ENCODE measurements at regions not wholly inside any gene's neighbourhood (a gene's known extent, or its start where the extent isn't known, plus 50 kb on each side); places are given as distances from the start of the nearest gene placed in this dataset.

- no peak overlapping the region for H3K4me2 ChIP-seq (ENCODE audit: low read depth, low read length)
- H4K8ac ChIP-seq (ENCODE audit: low read depth in 2 of 2, low read length in 2 of 2): no peak overlapping the region
- H3K14ac ChIP-seq (replicated peaks; ENCODE audit: low read depth, low read length): no peak overlapping the region
- H4K91ac ChIP-seq (ENCODE audit: insufficient read depth, low read depth, low read length): no peak overlapping the region
- no peak overlapping the region for H2AK5ac ChIP-seq (ENCODE audit: low read depth, low read length)
- H3K36me3 ChIP-seq (ENCODE audit: control insufficient read depth, insufficient read depth, low read length): no peaks in the 10 kb centered on the region
- H3K4ac ChIP-seq (ENCODE audit: low read depth, low read length): 0 out of 2 replicates have a peak overlapping the region, but pooled peaks have one; percentile 13
- ATAC-seq (ENCODE audit: low read depth) (no peak), DNase-seq (peak; percentile 55)
- H2BK5ac ChIP-seq (ENCODE audit: low read depth, low read length, poor library complexity, severe bottlenecking): no peak overlapping the region
- H2AK9ac ChIP-seq (replicated peaks; ENCODE audit: low read depth, low read length, poor library complexity): no peak overlapping the region
- no peak overlapping the region for H3K18ac ChIP-seq (ENCODE audit: low read depth, low read length)
- H3K27ac ChIP-seq (ENCODE audit: insufficient read depth, low read length): no peak overlapping the region
- no peak overlapping the region for H2BK120ac ChIP-seq (ENCODE audit: low read depth, low read length)
- H4K5ac ChIP-seq (ENCODE audit: low read depth, low read length): no peak overlapping the region
- no TSS peak for BruUV-seq (replicated peaks)
- no peaks in the 10 kb centered on the region for H3K9me1 ChIP-seq (ENCODE audit: insufficient read depth, low read length)
- TF ChIP-seq RAD21 (IDR thresholded peaks at IDR 0.05; ENCODE audit: low read length): no peak
- no peaks in the 10 kb centered on the region for H3K9me3 ChIP-seq (ENCODE audit: control insufficient read depth, insufficient read depth, low read length)
- H4K20me1 ChIP-seq (ENCODE audit: insufficient read depth, low read length): no peaks in the 10 kb centered on the region
- in situ Hi-C loops (cut with MboI; ENCODE audit: low sequenced_read_pairs) (no loop called here), dilution Hi-C loops (cut with HindIII; ENCODE audit: low sequenced_read_pairs, unreplicated experiment) (no loop called here), intact Hi-C loops (cut with micrococcal nuclease) (no loop called here)
- H3K79me1 ChIP-seq (ENCODE audit: low read depth in 1 of 2, low read length in 2 of 2): no peaks in the 10 kb centered on the region
- no peak overlapping the region for H2BK15ac ChIP-seq (ENCODE audit: low read depth, low read length)
- H3K4me1 ChIP-seq (ENCODE audit: control insufficient read depth, insufficient read depth, low read length): peaks cover 8% of the 10 kb centered on the region; the same call in 1 of the 2 replicates
- no peak overlapping the region for H3K9ac ChIP-seq (ENCODE audit: low read depth, low read length)
- POLR2A ChIA-PET (ENCODE audit: unreplicated experiment): no interaction called here
- 87% methylated on average over 3 of the region's 6 CpGs; no CpG with 5 or more reads in 1 of the 2 experiments for WGBS, 2 experiments (ENCODE audit: extremely low coverage in 2 of 2, insufficient read length in 1 of 2)
- peak overlapping the region; percentile 22; the same call in 1 of the 2 replicates for H2BK20ac ChIP-seq (ENCODE audit: low read depth, low read length)
- no peak overlapping the region for H3K56ac ChIP-seq (ENCODE audit: extremely low read depth, insufficient read depth, low read length)
- H3K23ac ChIP-seq (ENCODE audit: low read depth, low read length): no peak overlapping the region
- H3K27me3 ChIP-seq (ENCODE audit: control insufficient read depth, insufficient read depth, low read length): no peaks in the 10 kb centered on the region
- no peak overlapping the region for H2AFZ ChIP-seq (replicated peaks; ENCODE audit: low read length, poor library complexity)
- CTCF ChIA-PET: no interaction called here
- no peak overlapping the region for H3K4me3 ChIP-seq (ENCODE audit: insufficient read depth, low read depth, low read length)
Measured at GRCh38 chr3:11089931-11090330, 64.4 kb upstream of the HRH1 start.
